ENCODE measurements at regions not wholly inside any gene's neighbourhood (a gene's known extent, or its start where the extent isn't known, plus 50 kb on each side); places are given as distances from the start of the nearest gene placed in this dataset.

DNA sequence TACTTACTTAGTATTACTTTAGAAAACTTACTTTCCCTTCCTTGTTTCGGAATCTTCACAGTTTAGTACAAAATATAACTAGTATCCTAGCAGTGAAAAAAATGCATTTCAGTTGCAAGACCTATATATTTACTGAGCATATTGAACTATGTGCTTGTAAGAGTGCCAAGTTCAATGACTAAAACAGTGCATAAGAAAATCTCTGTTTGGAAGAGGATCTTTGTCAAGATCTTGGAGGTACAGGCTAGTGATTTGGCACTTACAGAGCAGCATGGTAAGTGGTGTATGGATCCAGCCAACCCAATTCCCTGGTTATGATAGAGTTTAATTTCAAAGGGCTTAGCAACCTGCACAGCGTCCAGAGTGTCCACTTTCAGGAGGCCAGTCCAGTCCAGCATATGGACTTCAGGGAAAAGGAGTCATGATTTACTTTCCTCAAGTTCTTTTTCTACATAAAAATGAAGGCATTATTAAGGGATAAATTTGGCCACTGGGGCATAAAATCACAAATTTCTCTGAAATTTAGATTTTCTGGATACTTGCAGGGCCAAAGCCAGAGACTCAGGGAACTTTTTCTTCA is 625.8 kb upstream of the BCHE start:
- Histone ChIP-seq H3K27me3 (replicated peaks; ENCODE audit: insufficient read depth) (no peaks in the 10 kb centered on the region), H4K20me1 (ENCODE audit: insufficient read depth) (no peaks in the 10 kb centered on the region), H3K9ac (no peak overlapping the region), H3K9me2 (ENCODE audit: insufficient read depth) (no peaks in the 10 kb centered on the region), H3F3A (ENCODE audit: insufficient read depth) (no peaks in the 10 kb centered on the region), H3K4me2 (ENCODE audit: unreplicated experiment) (no peak overlapping the region), H3K79me2 (ENCODE audit: insufficient read depth) (no peaks in the 10 kb centered on the region), H3K4me3 (no peak overlapping the region), H3K36me3 (ENCODE audit: low read depth) (no peaks in the 10 kb centered on the region), H2AFZ (no peak overlapping the region), H3K27ac (no peak overlapping the region), H3K4me1 (ENCODE audit: insufficient read depth) (no peaks in the 10 kb centered on the region), H3K9me3 (ENCODE audit: low read depth) (no peaks in the 10 kb centered on the region)
- no peak for DNase-seq
- in situ Hi-C loops (cut with MboI), result no loop called here
- no peak for TF ChIP-seq EZH2phosphoT487 (IDR thresholded peaks at IDR 0.05; ENCODE audit: insufficient read depth, low read depth)
- TF ChIP-seq EZH2 (IDR thresholded peaks at IDR 0.05; ENCODE audit: insufficient read depth, poor library complexity, severe bottlenecking), result no peak
- 12 to 38% methylated on average over 2 of the region's 2 CpGs for WGBS, 2 experiments (ENCODE audit: low coverage in 1 of 2, low lambda C conversion rate in 2 of 2, missing lambda C conversion rate in 2 of 2)

DNA sequence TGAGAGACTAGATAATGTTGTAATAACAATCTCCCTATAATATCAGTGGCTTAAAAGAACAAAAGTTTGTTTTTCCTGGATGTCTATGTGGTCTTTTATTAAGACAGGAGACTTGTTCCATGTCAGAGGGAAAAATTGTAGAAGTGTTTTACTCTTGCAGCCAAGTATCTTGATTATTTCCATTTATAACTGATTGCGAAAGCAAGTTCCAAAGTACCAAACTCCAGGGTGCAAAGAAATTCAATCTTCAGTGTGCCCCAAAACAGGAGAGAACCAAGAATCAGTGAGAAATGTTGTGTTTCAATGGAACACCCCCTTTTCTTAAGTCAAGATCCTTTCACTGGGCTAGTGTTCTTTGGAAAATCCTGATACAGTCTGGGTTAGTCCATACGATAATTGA is 624.4 kb upstream of the BCHE start:
- H3K4me2 ChIP-seq (ENCODE audit: unreplicated experiment), result no peak overlapping the region
- no peaks in the 10 kb centered on the region for H3K27me3 ChIP-seq (replicated peaks; ENCODE audit: insufficient read depth)
- no peaks in the 10 kb centered on the region for H3K36me3 ChIP-seq (ENCODE audit: low read depth)
- H3K27ac ChIP-seq, result no peak overlapping the region
- H3K79me2 ChIP-seq (ENCODE audit: insufficient read depth), result no peaks in the 10 kb centered on the region
- DNase-seq, result no peak
- no peak overlapping the region for H2AFZ ChIP-seq
- no peaks in the 10 kb centered on the region for H3F3A ChIP-seq (ENCODE audit: insufficient read depth)
- TF ChIP-seq EZH2phosphoT487 (IDR thresholded peaks at IDR 0.05; ENCODE audit: insufficient read depth, low read depth) (no peak), EZH2 (IDR thresholded peaks at IDR 0.05; ENCODE audit: insufficient read depth, poor library complexity, severe bottlenecking) (no peak)
- no peaks in the 10 kb centered on the region for H3K9me3 ChIP-seq (ENCODE audit: low read depth)
- in situ Hi-C loops (cut with MboI), result no loop called here
- no peak overlapping the region for H3K9ac ChIP-seq
- WGBS, 2 experiments (ENCODE audit: low coverage in 1 of 2, low lambda C conversion rate in 2 of 2, missing lambda C conversion rate in 2 of 2), result 19 to 20% methylated on average over 2 of the region's 2 CpGs
- H4K20me1 ChIP-seq (ENCODE audit: insufficient read depth), result no peaks in the 10 kb centered on the region
- no peak overlapping the region for H3K4me3 ChIP-seq
- no peaks in the 10 kb centered on the region for H3K4me1 ChIP-seq (ENCODE audit: insufficient read depth)
- no peaks in the 10 kb centered on the region for H3K9me2 ChIP-seq (ENCODE audit: insufficient read depth)

DNA sequence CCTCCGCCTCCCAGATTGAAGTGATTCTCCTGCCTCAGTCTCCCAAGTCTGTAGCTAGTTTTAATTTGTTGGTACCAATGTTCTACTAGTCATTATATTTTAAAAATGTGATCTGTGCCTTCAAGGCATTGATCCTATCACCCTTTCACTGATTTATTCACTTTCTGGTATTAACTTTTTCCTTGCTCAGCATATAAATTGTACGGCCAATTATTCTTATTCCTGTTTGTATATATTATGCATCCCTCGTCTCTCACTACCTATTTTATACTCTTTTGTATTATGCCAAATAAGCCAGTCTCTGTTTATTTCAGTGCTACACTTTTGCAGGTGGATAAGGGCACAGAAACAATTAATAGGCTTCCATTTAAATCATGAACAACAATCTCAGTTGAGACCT is 620.2 kb upstream of the BCHE start:
- Histone ChIP-seq H4K20me1 (ENCODE audit: insufficient read depth) (no peaks in the 10 kb centered on the region), H3K9me3 (ENCODE audit: low read depth) (no peaks in the 10 kb centered on the region), H3K9ac (no peak overlapping the region), H2AFZ (no peak overlapping the region), H3K9me2 (ENCODE audit: insufficient read depth) (no peaks in the 10 kb centered on the region), H3K27me3 (replicated peaks; ENCODE audit: insufficient read depth) (no peaks in the 10 kb centered on the region), H3K79me2 (ENCODE audit: insufficient read depth) (no peaks in the 10 kb centered on the region), H3K4me1 (ENCODE audit: insufficient read depth) (no peaks in the 10 kb centered on the region), H3K4me3 (no peak overlapping the region), H3F3A (ENCODE audit: insufficient read depth) (no peaks in the 10 kb centered on the region), H3K4me2 (ENCODE audit: unreplicated experiment) (no peak overlapping the region), H3K27ac (no peak overlapping the region), H3K36me3 (ENCODE audit: low read depth) (no peaks in the 10 kb centered on the region)
- 47 to 48% methylated on average over 3 of the region's 3 CpGs for WGBS, 2 experiments (ENCODE audit: low coverage in 1 of 2, low lambda C conversion rate in 2 of 2, missing lambda C conversion rate in 2 of 2)
- TF ChIP-seq EZH2 (IDR thresholded peaks at IDR 0.05; ENCODE audit: insufficient read depth, poor library complexity, severe bottlenecking), result no peak
- TF ChIP-seq EZH2phosphoT487 (IDR thresholded peaks at IDR 0.05; ENCODE audit: insufficient read depth, low read depth), result no peak
- in situ Hi-C loops (cut with MboI), result no loop called here
- no peak for DNase-seq

DNA sequence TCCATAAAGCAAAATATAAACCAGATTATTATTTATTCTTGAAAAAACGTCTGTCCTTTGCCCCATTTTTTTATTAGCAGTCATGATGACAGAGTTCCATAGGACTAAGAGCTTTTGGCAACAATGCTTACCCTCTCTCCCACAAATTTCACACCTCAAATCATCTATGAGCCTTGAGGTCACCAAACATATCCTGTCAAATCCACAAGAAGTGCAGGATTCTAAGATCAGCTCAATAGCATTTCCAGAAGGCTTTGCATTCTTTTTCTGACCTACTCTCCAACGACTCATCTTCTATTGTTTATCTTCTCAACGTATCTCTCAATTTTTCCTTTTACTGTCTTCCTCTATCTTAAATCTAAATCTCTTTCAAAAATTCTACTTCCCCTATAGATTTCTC is 619.1 kb upstream of the BCHE start:
- H3K36me3 ChIP-seq (ENCODE audit: low read depth), result no peaks in the 10 kb centered on the region
- H4K20me1 ChIP-seq (ENCODE audit: insufficient read depth), result no peaks in the 10 kb centered on the region
- no peak for TF ChIP-seq EZH2 (IDR thresholded peaks at IDR 0.05; ENCODE audit: insufficient read depth, poor library complexity, severe bottlenecking)
- TF ChIP-seq EZH2phosphoT487 (IDR thresholded peaks at IDR 0.05; ENCODE audit: insufficient read depth, low read depth), result no peak
- no peak overlapping the region for H3K4me3 ChIP-seq
- no peak overlapping the region for H3K9ac ChIP-seq
- H3K9me3 ChIP-seq (ENCODE audit: low read depth), result no peaks in the 10 kb centered on the region
- H3K27ac ChIP-seq, result no peak overlapping the region
- in situ Hi-C loops (cut with MboI), result no loop called here
- WGBS, 2 experiments (ENCODE audit: low coverage in 1 of 2, low lambda C conversion rate in 2 of 2, missing lambda C conversion rate in 2 of 2), result 9 to 16% methylated on average over 3 of the region's 3 CpGs
- no peak overlapping the region for H2AFZ ChIP-seq
- no peak overlapping the region for H3K4me2 ChIP-seq (ENCODE audit: unreplicated experiment)
- no peaks in the 10 kb centered on the region for H3K9me2 ChIP-seq (ENCODE audit: insufficient read depth)
- no peaks in the 10 kb centered on the region for H3K27me3 ChIP-seq (replicated peaks; ENCODE audit: insufficient read depth)
- no peak for DNase-seq
- no peaks in the 10 kb centered on the region for H3F3A ChIP-seq (ENCODE audit: insufficient read depth)
- H3K4me1 ChIP-seq (ENCODE audit: insufficient read depth), result no peaks in the 10 kb centered on the region
- no peaks in the 10 kb centered on the region for H3K79me2 ChIP-seq (ENCODE audit: insufficient read depth)

DNA sequence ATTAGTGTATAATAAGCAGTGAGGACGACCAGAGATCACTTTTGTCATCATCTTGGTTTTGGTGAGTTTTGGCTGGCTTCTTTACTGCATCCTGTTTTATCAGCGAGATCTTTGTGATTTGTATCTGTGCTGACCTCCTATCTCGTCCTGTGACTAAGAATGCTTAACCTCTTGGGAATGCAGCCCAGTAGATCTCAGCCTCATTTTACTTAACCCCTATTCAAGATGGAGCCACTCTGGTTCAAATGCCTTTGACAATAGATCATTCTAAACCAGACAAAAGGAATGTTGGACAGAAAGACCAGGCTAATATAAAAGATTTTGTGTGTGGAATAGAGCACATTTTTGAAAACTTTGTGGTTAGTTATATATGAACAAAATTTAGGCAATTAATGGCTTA is 618.5 kb upstream of the BCHE start:
- Histone ChIP-seq H3K36me3 (ENCODE audit: low read depth) (no peaks in the 10 kb centered on the region), H3K4me2 (ENCODE audit: unreplicated experiment) (no peak overlapping the region), H4K20me1 (ENCODE audit: insufficient read depth) (no peaks in the 10 kb centered on the region), H3K79me2 (ENCODE audit: insufficient read depth) (no peaks in the 10 kb centered on the region), H3K27ac (no peak overlapping the region), H3K27me3 (replicated peaks; ENCODE audit: insufficient read depth) (no peaks in the 10 kb centered on the region), H2AFZ (no peak overlapping the region), H3F3A (ENCODE audit: insufficient read depth) (no peaks in the 10 kb centered on the region), H3K9ac (no peak overlapping the region), H3K9me3 (ENCODE audit: low read depth) (no peaks in the 10 kb centered on the region), H3K9me2 (ENCODE audit: insufficient read depth) (no peaks in the 10 kb centered on the region), H3K4me1 (ENCODE audit: insufficient read depth) (no peaks in the 10 kb centered on the region), H3K4me3 (no peak overlapping the region)
- TF ChIP-seq EZH2phosphoT487 (IDR thresholded peaks at IDR 0.05; ENCODE audit: insufficient read depth, low read depth), result no peak
- no peak for TF ChIP-seq EZH2 (IDR thresholded peaks at IDR 0.05; ENCODE audit: insufficient read depth, poor library complexity, severe bottlenecking)
- no peak for DNase-seq
- in situ Hi-C loops (cut with MboI), result no loop called here
- 2 to 5% methylated on average over 3 of the region's 3 CpGs for WGBS, 2 experiments (ENCODE audit: low coverage in 1 of 2, low lambda C conversion rate in 2 of 2, missing lambda C conversion rate in 2 of 2)
